ENCODE measurements at regions not wholly inside any gene's neighbourhood (a gene's known extent, or its start where the extent isn't known, plus 50 kb on each side); places are given as distances from the start of the nearest gene placed in this dataset.

GRCh38 chr20:40959325-40960092 is 69.1 kb upstream of the TOP1 start:
- DNase-seq (ENCODE audit: low read depth) = no peak

DNA sequence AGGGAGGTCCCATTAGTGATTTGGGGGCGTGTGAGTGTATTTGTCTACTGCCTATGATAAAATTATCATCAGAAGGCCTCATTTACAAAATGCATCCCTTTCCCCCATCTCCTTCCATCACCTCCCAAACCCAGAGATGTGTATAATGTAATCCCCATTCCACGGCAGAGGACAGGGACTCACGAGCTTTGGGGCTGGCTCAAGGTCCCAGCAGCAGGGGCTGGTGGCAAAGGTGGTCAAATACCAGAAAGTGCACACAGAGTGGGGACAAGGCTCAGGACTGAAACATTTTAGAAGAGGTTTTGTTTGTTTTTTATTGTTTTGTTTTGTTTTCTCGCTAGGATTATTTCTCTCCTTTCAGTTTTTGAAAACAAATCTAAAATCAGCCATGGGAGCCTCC is 68.5 kb upstream of the TOP1 start:
- no peak for DNase-seq (ENCODE audit: low read depth)

DNA sequence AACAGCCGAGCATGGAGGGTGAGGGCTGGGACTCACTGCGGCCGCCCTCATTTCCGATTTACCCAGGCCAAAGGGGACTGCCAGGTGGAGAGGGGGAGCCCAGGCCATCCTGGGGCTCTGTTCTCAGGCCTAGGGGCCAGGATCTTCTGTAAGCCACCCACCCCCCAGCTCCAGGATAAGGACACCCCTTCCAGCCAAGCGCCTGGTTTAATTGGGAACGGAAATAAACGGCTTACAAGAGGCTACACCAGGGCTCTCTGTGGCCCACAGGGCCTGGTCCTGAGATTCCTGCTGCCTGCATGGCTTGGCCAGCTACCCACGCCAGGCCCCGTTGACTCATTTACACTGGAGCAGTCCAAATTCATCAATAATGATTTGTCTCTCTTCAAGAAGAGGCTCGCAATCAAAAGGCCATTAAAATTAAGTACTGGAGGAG is 68.1 kb upstream of the TOP1 start:
- no peak for DNase-seq (ENCODE audit: low read depth)

DNA sequence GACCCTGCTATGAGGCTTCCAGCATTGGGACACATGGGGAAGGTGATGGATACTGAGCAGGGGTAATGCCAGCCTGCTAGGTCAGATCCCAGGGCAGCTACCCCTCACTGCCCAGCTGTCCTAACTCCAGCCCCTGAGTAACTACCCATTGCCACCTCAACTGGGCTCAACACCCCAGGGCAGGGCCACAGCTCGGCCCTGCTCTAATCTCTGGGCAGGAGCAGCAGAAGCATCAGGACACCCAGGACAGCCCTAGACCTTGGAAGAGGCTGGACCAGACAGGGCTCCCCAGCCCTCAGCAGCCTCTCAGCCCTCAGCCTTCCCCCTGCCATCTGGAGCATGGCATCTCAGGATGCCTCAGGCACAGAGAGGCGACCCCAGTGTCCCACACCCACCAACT is 67.4 kb upstream of the TOP1 start:
- no peak for DNase-seq (ENCODE audit: low read depth)

DNA sequence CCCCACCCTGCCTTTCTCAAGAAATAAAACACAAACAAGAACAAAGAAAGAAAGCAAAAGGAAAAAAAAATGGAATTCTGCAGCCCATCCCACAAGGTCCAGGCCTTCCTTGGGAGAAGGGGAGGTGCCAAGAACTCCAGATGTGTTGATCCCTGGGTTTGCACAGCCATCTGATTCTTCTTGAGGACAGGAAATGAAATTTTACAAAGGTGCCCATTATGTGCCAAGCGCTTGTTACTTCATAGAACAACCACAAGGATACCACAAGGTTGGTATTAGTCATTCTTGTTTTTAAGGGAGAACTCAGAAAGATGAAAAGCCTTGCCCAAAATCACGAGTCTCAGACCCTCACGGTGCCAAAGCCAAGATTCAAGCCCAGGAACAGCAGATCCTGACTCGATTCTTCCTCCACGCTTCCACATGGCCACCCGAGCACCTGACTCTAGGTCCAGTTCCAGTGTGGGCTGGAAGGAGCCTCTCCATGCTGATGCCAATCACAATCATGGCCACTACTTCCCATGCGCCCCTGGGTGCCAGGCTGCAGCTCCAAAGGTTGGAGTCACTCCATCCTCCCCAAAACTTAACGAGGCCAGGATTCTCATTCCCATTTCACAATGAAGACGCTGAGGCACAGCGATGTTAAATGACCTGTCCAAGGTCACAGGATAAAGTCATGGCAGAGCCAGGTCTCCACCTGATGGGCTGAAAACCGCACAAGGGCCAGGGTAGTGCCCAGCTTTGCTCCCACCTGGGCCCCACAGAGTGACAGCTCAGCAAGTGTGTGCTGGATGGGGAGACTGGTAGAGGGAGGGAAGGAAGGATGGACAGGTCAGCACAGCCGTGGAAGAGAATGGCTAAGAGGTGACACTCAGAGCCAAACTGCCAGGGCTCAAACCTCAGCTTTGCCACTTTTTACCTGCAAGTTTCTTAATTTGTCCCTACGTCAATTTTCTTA is 66.7 kb upstream of the TOP1 start:
- no peak for DNase-seq (ENCODE audit: low read depth)

- peak; percentile 64 for DNase-seq (ENCODE audit: low read depth)
Measured at GRCh38 chr20:40962733-40963504, 65.7 kb upstream of the TOP1 start.

DNA sequence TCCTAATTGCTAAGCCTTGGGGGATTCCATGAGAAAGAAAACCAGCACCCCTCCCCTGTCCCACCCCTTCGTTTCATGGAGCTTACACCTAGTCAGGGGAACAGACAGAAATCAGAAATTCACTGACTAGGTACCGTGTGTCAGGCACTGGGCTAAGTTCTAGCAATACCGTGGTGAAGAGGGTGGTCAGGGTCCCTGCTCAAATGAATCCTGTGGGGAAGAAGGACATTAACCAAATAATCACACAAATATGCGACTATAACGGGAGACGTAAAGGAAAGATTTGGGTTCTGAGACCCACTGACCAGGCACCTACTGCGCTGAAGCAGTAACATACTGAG is 65.1 kb upstream of the TOP1 start:
- DNase-seq (ENCODE audit: low read depth) = no peak

GRCh38 chr20:40965671-40966070 is 63.0 kb upstream of the TOP1 start:
- DNase-seq (ENCODE audit: low read depth) = no peak

DNA sequence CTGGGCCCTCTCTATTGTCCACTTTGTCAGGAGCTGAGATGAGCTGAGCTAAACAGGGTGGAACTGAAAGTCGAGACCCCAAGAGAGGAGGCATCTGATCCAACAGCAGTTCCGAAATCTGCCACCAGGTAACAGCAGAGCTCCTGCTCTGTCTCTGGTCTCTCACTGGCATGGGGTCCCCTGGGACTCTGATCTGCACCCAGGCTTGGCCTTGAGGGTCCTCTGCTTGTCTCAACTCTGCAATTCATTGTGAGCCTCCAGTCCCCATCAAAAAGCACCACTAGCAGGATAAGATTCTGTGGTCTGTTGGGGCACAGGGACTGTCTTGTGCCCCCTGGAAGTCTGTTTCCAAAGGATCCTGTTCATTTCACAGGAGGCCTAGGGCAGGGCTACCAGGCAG is 62.5 kb upstream of the TOP1 start:
- DNase-seq (ENCODE audit: low read depth) = no peak

DNA sequence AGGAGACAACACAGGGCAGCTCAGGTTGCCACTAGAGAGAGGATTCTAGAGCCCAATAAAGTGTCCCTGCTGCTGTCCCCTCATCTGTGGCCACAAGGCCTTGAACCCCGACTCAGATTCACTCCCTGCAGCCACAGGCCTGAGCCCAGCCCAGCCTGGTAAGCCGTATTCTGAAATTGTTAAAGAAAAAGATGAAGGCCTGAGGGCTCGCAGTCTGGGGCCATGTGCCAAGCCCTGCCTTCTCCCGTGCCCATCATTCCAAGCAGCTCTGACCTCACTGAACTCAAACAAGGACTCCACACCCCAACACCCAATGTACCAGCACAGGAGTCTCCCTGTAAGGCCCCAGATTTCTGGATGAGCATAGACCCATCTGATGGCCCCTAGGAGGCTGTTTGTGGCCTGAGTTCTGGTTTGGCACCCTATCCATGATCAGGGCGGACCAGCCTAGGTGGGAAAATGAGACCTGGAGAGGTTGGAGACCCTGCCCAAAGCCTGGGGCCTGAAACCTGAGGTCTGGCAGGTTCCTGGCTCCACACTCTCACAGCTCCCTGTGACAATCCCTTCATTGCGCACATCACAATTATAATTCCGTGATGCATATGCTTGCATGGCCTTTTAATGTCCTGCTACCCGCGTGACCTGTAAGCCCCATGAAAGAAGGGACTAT is 62.0 kb upstream of the TOP1 start:
- no peak for DNase-seq (ENCODE audit: low read depth)

GRCh38 chr20:40967700-40968099 is 60.9 kb upstream of the TOP1 start:
- DNase-seq (ENCODE audit: low read depth) = no peak

- DNase-seq (ENCODE audit: low read depth) = peak; percentile 77
Measured at GRCh38 chr20:40968816-40969562, 59.6 kb upstream of the TOP1 start.

GRCh38 chr20:40970218-40970617 is 58.4 kb upstream of the TOP1 start:
- no peak for DNase-seq (ENCODE audit: low read depth)

- no peak for DNase-seq (ENCODE audit: low read depth)
Measured at GRCh38 chr20:40977218-40977617, 51.4 kb upstream of the TOP1 start.

DNA sequence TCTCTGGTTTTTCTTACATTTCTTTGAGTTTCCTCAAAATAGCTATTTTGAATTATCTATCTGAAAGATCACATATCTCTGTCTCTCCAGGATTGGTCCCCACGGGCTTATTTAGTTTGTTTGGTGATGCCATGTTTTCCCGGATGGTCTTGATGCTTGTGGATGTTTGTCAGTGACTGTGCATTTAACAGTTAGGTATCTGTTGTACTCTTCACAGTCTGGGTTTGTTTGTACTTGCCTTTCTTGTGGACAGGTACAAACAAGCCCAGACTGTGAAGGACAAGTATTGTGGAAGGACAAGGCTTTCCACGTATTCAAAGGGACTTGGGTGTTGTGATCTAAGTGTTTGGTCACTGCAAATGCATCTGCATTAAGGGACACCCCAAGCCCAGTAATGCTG is 49.9 kb upstream of the TOP1 start:
- DNase-seq (ENCODE audit: low read depth) = no peak
